ENCODE measurements at regions not wholly inside any gene's neighbourhood (a gene's known extent, or its start where the extent isn't known, plus 50 kb on each side); places are given as distances from the start of the nearest gene placed in this dataset.

DNA sequence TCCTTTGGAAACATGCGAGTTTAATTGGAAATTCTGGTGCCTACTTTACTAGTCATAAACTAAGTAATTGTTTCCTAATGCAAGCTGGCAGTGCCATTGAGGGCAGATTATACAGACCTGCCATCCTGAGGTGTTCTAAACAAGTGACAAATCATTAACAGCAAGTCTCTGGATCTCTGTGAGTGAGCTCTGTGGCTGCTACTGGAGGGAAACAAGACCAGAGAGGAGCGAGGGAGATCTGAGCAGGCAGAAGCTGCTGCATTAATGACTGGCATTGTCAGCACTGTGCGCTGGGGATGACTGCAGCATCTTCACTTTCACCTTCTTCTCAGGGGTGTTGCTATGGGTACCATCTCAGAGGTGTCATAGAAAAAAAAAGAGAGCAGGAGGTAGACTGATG, 308.4 kb upstream of the DPH6 start:
- Histone ChIP-seq H3K9me3 (replicated peaks in 1 of 2; ENCODE audit: control insufficient read depth in 2 of 2, insufficient read depth in 1 of 2, low read depth in 1 of 2, low read length in 2 of 2) (no peaks in the 10 kb centered on the region), H2BK5ac (ENCODE audit: low read length) (no peak overlapping the region), H3K18ac (ENCODE audit: low read length) (no peak overlapping the region), H3K4me2 (ENCODE audit: insufficient read depth, low read length, poor library complexity, severe bottlenecking) (no peak overlapping the region), H3K27ac (replicated peaks; ENCODE audit: low read length) (no peak overlapping the region), H3K27me3 (ENCODE audit: control insufficient read depth in 3 of 3, insufficient read depth in 3 of 3, low read depth in 1 of 3, low read length in 3 of 3) (no peaks in the 10 kb centered on the region), H2BK12ac (ENCODE audit: low read length) (no peak overlapping the region), H2BK120ac (ENCODE audit: low read depth, low read length) (no peak overlapping the region), H3K4me1 (ENCODE audit: control insufficient read depth in 2 of 2, insufficient read depth in 1 of 2, low read depth in 1 of 2, low read length in 2 of 2) (no peaks in the 10 kb centered on the region), H4K8ac (ENCODE audit: low read depth, low read length) (no peak overlapping the region), H3K23ac (ENCODE audit: low read depth, low read length, poor library complexity) (no peak overlapping the region), H3K79me1 (ENCODE audit: low read depth, low read length) (no peaks in the 10 kb centered on the region), H3K9ac (ENCODE audit: low read depth, low read length, poor library complexity) (no peak overlapping the region), H3K14ac (ENCODE audit: low read length) (no peak overlapping the region), H3K4me3 (ENCODE audit: low read length in 2 of 2) (no peak overlapping the region), H3K4ac (ENCODE audit: low read length) (no peak overlapping the region), H2AFZ (ENCODE audit: low read length) (peak overlapping the region; percentile 36), H4K91ac (ENCODE audit: low read depth, low read length, poor library complexity) (no peak overlapping the region), H2BK15ac (ENCODE audit: low read length) (no peak overlapping the region), H3K36me3 (replicated peaks in 1 of 2; ENCODE audit: control insufficient read depth in 2 of 2, insufficient read depth in 2 of 2, low read length in 2 of 2) (no peaks in the 10 kb centered on the region), H2AK5ac (ENCODE audit: low read depth, low read length) (no peak overlapping the region)
- WGBS, 2 donors (ENCODE audit: extremely low coverage in 2 of 2, insufficient read length in 2 of 2, insufficient replicate concordance in 1 of 2), result no CpG with 5 or more reads among the region's 3 CpGs
- DNase-seq (ENCODE audit: low spot score), result no peak

GRCh38 chr15:35857567-35858226, 311.7 kb upstream of the DPH6 start:
- Histone ChIP-seq H3K27me3 (ENCODE audit: control insufficient read depth in 3 of 3, insufficient read depth in 3 of 3, low read depth in 1 of 3, low read length in 3 of 3) (no peaks in the 10 kb centered on the region), H3K14ac (ENCODE audit: low read length) (no peak overlapping the region), H2BK5ac (ENCODE audit: low read length) (no peak overlapping the region), H3K4me1 (ENCODE audit: control insufficient read depth in 2 of 2, insufficient read depth in 1 of 2, low read depth in 1 of 2, low read length in 2 of 2) (no peaks in the 10 kb centered on the region), H3K79me1 (ENCODE audit: low read depth, low read length) (no peaks in the 10 kb centered on the region), H3K9ac (ENCODE audit: low read depth, low read length, poor library complexity) (no peak overlapping the region), H2BK15ac (ENCODE audit: low read length) (no peak overlapping the region), H3K36me3 (replicated peaks in 1 of 2; ENCODE audit: control insufficient read depth in 2 of 2, insufficient read depth in 2 of 2, low read length in 2 of 2) (no peaks in the 10 kb centered on the region), H3K4me3 (ENCODE audit: low read length in 2 of 2) (no peak overlapping the region), H4K91ac (ENCODE audit: low read depth, low read length, poor library complexity) (no peak overlapping the region), H3K23ac (ENCODE audit: low read depth, low read length, poor library complexity) (no peak overlapping the region), H3K9me3 (replicated peaks in 1 of 2; ENCODE audit: control insufficient read depth in 2 of 2, insufficient read depth in 1 of 2, low read depth in 1 of 2, low read length in 2 of 2) (no peaks in the 10 kb centered on the region), H3K27ac (replicated peaks; ENCODE audit: low read length) (no peak overlapping the region), H3K4ac (ENCODE audit: low read length) (no peak overlapping the region), H2AFZ (ENCODE audit: low read length) (no peak overlapping the region), H2BK12ac (ENCODE audit: low read length) (no peak overlapping the region), H2BK120ac (ENCODE audit: low read depth, low read length) (no peak overlapping the region), H4K8ac (ENCODE audit: low read depth, low read length) (no peak overlapping the region), H2AK5ac (ENCODE audit: low read depth, low read length) (no peak overlapping the region), H3K18ac (ENCODE audit: low read length) (no peak overlapping the region), H3K4me2 (ENCODE audit: insufficient read depth, low read length, poor library complexity, severe bottlenecking) (no peak overlapping the region)
- WGBS, 2 donors (ENCODE audit: extremely low coverage in 2 of 2, insufficient read length in 2 of 2, insufficient replicate concordance in 1 of 2), result no CpG with 5 or more reads among the region's 6 CpGs
- DNase-seq (ENCODE audit: low spot score), result no peak

DNA sequence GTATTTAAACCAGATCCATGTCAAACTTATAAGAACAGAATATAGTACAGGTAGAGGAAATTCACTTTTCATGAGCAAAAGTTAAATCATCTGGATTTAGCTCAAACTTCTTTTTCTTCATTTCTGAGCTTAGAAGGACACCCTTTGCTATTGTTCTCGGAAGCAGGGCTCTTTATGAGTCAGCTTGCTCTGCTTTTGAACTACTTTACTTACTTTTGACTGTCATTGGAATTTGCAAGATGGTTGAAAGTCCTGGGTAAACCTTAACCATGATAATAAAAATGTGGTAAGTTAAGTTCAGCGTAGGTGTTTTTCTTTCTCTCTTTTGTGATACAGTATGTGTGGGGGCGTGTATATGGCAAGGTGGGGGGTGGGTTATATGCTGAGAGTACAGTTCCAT, 312.7 kb upstream of the DPH6 start:
- Histone ChIP-seq H2AK5ac (ENCODE audit: low read depth, low read length) (no peak overlapping the region), H2BK15ac (ENCODE audit: low read length) (no peak overlapping the region), H3K79me1 (ENCODE audit: low read depth, low read length) (no peaks in the 10 kb centered on the region), H3K18ac (ENCODE audit: low read length) (no peak overlapping the region), H3K4me3 (ENCODE audit: low read length in 2 of 2) (no peak overlapping the region), H3K23ac (ENCODE audit: low read depth, low read length, poor library complexity) (no peak overlapping the region), H3K4ac (ENCODE audit: low read length) (no peak overlapping the region), H3K27ac (replicated peaks; ENCODE audit: low read length) (no peak overlapping the region), H2AFZ (ENCODE audit: low read length) (peak overlapping the region; percentile 54), H3K27me3 (ENCODE audit: control insufficient read depth in 3 of 3, insufficient read depth in 3 of 3, low read depth in 1 of 3, low read length in 3 of 3) (no peaks in the 10 kb centered on the region), H4K91ac (ENCODE audit: low read depth, low read length, poor library complexity) (no peak overlapping the region), H3K9me3 (replicated peaks in 1 of 2; ENCODE audit: control insufficient read depth in 2 of 2, insufficient read depth in 1 of 2, low read depth in 1 of 2, low read length in 2 of 2) (no peaks in the 10 kb centered on the region), H2BK5ac (ENCODE audit: low read length) (no peak overlapping the region), H4K8ac (ENCODE audit: low read depth, low read length) (no peak overlapping the region), H3K4me2 (ENCODE audit: insufficient read depth, low read length, poor library complexity, severe bottlenecking) (no peak overlapping the region), H3K4me1 (ENCODE audit: control insufficient read depth in 2 of 2, insufficient read depth in 1 of 2, low read depth in 1 of 2, low read length in 2 of 2) (no peaks in the 10 kb centered on the region), H2BK12ac (ENCODE audit: low read length) (no peak overlapping the region), H3K9ac (ENCODE audit: low read depth, low read length, poor library complexity) (no peak overlapping the region), H3K14ac (ENCODE audit: low read length) (no peak overlapping the region), H2BK120ac (ENCODE audit: low read depth, low read length) (no peak overlapping the region), H3K36me3 (replicated peaks in 1 of 2; ENCODE audit: control insufficient read depth in 2 of 2, insufficient read depth in 2 of 2, low read length in 2 of 2) (no peaks in the 10 kb centered on the region)
- WGBS, 2 donors (ENCODE audit: extremely low coverage in 2 of 2, insufficient read length in 2 of 2, insufficient replicate concordance in 1 of 2), result no CpG with 5 or more reads among the region's 3 CpGs
- DNase-seq (ENCODE audit: low spot score), result no peak

DNA sequence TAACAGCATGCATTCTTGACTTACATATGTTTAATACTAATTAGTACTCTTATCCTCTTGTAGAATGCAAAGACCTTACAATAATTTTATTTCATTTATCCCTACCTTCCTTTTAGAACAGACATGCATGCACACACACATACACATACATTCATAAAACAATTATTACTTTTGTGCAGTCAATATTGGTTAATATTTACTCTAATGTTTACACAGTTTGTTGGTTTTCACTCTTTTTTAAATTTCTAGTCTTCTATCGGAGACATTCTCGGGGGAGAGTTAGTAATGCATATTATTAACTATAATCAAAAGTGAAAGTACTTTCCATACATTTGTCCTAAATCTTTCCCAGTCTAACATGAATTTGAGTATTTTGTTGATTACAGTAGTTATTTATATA, 317.7 kb upstream of the DPH6 start:
- WGBS, 2 donors (ENCODE audit: extremely low coverage in 2 of 2, insufficient read length in 2 of 2, insufficient replicate concordance in 1 of 2), result no CpG with 5 or more reads among the region's 2 CpGs
- H3K27ac ChIP-seq (replicated peaks; ENCODE audit: low read length), result no peak overlapping the region

More for the DNA sequence above, 317.7 kb upstream of the DPH6 start:
- no peak overlapping the region for H2AK5ac ChIP-seq (ENCODE audit: low read depth, low read length)
- H2BK12ac ChIP-seq (ENCODE audit: low read length), result no peak overlapping the region
- no peak overlapping the region for H4K8ac ChIP-seq (ENCODE audit: low read depth, low read length)
- no peaks in the 10 kb centered on the region for H3K36me3 ChIP-seq (replicated peaks in 1 of 2; ENCODE audit: control insufficient read depth in 2 of 2, insufficient read depth in 2 of 2, low read length in 2 of 2)
- no peak overlapping the region for H2AFZ ChIP-seq (ENCODE audit: low read length)
- no peaks in the 10 kb centered on the region for H3K79me1 ChIP-seq (ENCODE audit: low read depth, low read length)
- H4K91ac ChIP-seq (ENCODE audit: low read depth, low read length, poor library complexity), result no peak overlapping the region
- H3K4me2 ChIP-seq (ENCODE audit: insufficient read depth, low read length, poor library complexity, severe bottlenecking), result no peak overlapping the region
- no peak overlapping the region for H2BK5ac ChIP-seq (ENCODE audit: low read length)
- no peak overlapping the region for H2BK120ac ChIP-seq (ENCODE audit: low read depth, low read length)
- no peak overlapping the region for H3K23ac ChIP-seq (ENCODE audit: low read depth, low read length, poor library complexity)
- H3K9ac ChIP-seq (ENCODE audit: low read depth, low read length, poor library complexity), result no peak overlapping the region
- H3K4me3 ChIP-seq (ENCODE audit: low read length in 2 of 2), result no peak overlapping the region
- no peak for DNase-seq (ENCODE audit: low spot score)
- H2BK15ac ChIP-seq (ENCODE audit: low read length), result no peak overlapping the region
- H3K9me3 ChIP-seq (replicated peaks in 1 of 2; ENCODE audit: control insufficient read depth in 2 of 2, insufficient read depth in 1 of 2, low read depth in 1 of 2, low read length in 2 of 2), result no peaks in the 10 kb centered on the region
- H3K14ac ChIP-seq (ENCODE audit: low read length), result no peak overlapping the region
- no peak overlapping the region for H3K4ac ChIP-seq (ENCODE audit: low read length)
- H3K18ac ChIP-seq (ENCODE audit: low read length), result no peak overlapping the region
- no peaks in the 10 kb centered on the region for H3K27me3 ChIP-seq (ENCODE audit: control insufficient read depth in 3 of 3, insufficient read depth in 3 of 3, low read depth in 1 of 3, low read length in 3 of 3)
- no peaks in the 10 kb centered on the region for H3K4me1 ChIP-seq (ENCODE audit: control insufficient read depth in 2 of 2, insufficient read depth in 1 of 2, low read depth in 1 of 2, low read length in 2 of 2)
